Retinal pigment epithelial cell (primary cell): ENCODE measurements at regions not wholly inside any gene's neighbourhood (a gene's known extent, or its start where the extent isn't known, plus 50 kb on each side); places are given as distances from the start of the nearest gene placed in this dataset.

Source experiments
- DNase-seq: peaks from one replicate; pipeline ENCODE4 v3.0.0-alpha.2; 2010; ENCODE audit warnings: low read depth
- H3K4me3 ChIP-seq: 2 replicates; pipeline ENCODE4 v1.5.1; 2011; ENCODE audit warnings: mild to moderate bottlenecking, low read length, control low read depth, moderate library complexity
- CTCF ChIP-seq: conservative IDR thresholded peaks from 2 replicates; pipeline ENCODE4 v1.5.1; 2011; ENCODE audit warnings: low read depth, low read length, control low read depth, inconsistent platforms

- TF ChIP-seq CTCF = no peak
- H3K4me3 ChIP-seq = peak overlapping the region; percentile 0
- peak; percentile 94 for DNase-seq
Observed at GRCh38 chr12:92208613-92209121, 63.0 kb upstream of the BTG1 start.

GRCh38 chr12:92206596-92206995 is 61.0 kb upstream of the BTG1 start:
- no peak for TF ChIP-seq CTCF
- no peak overlapping the region for H3K4me3 ChIP-seq
- no peak for DNase-seq

- H3K4me3 ChIP-seq = no peak overlapping the region
- no peak for DNase-seq
- TF ChIP-seq CTCF = no peak
Observed at GRCh38 chr12:92206011-92206410, 60.4 kb upstream of the BTG1 start.

- TF ChIP-seq CTCF = no peak
- H3K4me3 ChIP-seq = no peak overlapping the region
- no peak for DNase-seq
Observed at GRCh38 chr12:92199819-92200576, 54.4 kb upstream of the BTG1 start.

- no peak for TF ChIP-seq CTCF
Observed at GRCh38 chr12:92197815-92198214, 52.2 kb upstream of the BTG1 start.

GRCh38 chr12:92196368-92196767 is 50.7 kb upstream of the BTG1 start:
- no peak for TF ChIP-seq CTCF
- H3K4me3 ChIP-seq = no peak overlapping the region
- no peak for DNase-seq

More at GRCh38 chr12:92197815-92198214, 52.2 kb upstream of the BTG1 start:
- DNase-seq = no peak
- no peak overlapping the region for H3K4me3 ChIP-seq
